Sigmoid colon (tissue), 4 donors: ENCODE measurements at regions not wholly inside any gene's neighbourhood (a gene's known extent, or its start where the extent isn't known, plus 50 kb on each side); places are given as distances from the start of the nearest gene placed in this dataset.
"Not testable (repeated sequence)": the region's sequence is repeated elsewhere in the genome, so short reads cannot be mapped to it uniquely, and the experiment has no call there.

Source experiments
- CTCF ChIP-seq, 4 experiments: fragments of 450-650 bp in 3 of 4; fragments of 200-600 bp in 1 of 4; IDR thresholded peaks; one replicate each; pipeline ENCODE4 v1.5.1; 2016 to 2019; ENCODE audit warnings: antibody characterized with exemption in 4 of 4, mild to moderate bottlenecking in 3 of 4, moderate library complexity in 2 of 4
- EP300 ChIP-seq, 4 donors: sonication (generic); formaldehyde crosslinking; IDR thresholded peaks; one replicate each; pipeline ENCODE4 v1.6.1; 2017; ENCODE audit warnings: antibody characterized with exemption in 4 of 4
- POLR2A ChIP-seq, 2 donors: fragments of 450-650 bp; IDR thresholded peaks; one replicate each; pipeline ENCODE4 v1.6.1; 2016; ENCODE audit warnings: antibody characterized with exemption in 2 of 2, mild to moderate bottlenecking in 2 of 2, moderate library complexity in 2 of 2
- POLR2AphosphoS5 ChIP-seq, 4 donors: sonication (generic); formaldehyde crosslinking; IDR thresholded peaks; one replicate each; pipeline ENCODE4 v1.6.1; 2017; ENCODE audit warnings: antibody characterized with exemption in 4 of 4

DNA sequence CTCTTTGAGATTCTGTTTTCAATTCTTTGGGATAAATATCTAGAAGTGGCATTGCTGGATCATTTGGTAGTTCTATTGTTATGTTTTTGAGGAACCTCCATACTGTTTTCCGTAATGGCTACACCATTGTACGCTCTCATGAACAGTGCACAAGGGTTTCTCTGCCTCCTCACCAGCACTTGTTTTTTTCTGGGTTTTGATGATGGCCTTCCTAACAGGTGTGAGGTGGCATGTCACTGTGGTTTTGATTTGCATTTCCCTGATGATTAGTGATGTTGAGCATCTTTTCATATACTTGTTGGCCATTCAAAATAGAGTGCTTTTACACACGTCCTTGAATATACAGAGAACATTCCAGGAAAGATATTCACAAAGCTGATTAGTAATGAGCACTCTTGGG lies 86.8 kb upstream of the ADORA2B start:
- TF ChIP-seq CTCF, POLR2A, POLR2AphosphoS5, EP300 (IDR thresholded peaks at IDR 0.05): not testable (repeated sequence)
